LoVo (cell line): ENCODE measurements at regions not wholly inside any gene's neighbourhood (a gene's known extent, or its start where the extent isn't known, plus 50 kb on each side); places are given as distances from the start of the nearest gene placed in this dataset.
A peak's percentile ranks its signal among the peaks of the same experiment; 100 is the strongest.
"Not testable (repeated sequence)": the region's sequence is repeated elsewhere in the genome, so short reads cannot be mapped to it uniquely, and the experiment has no call there.

ENCODE experiments used
- DNase-seq: peaks from one replicate; pipeline ENCODE4 v3.0.0-alpha.2; 2016; ENCODE audit warnings: low spot score

GRCh38 chr21:15477773-15478172 is 252.0 kb upstream of the USP25 start:
- DNase-seq, result not testable (repeated sequence)

GRCh38 chr21:15480160-15480559 is 249.6 kb upstream of the USP25 start:
- DNase-seq, result no peak

GRCh38 chr21:15483138-15483780 is 246.5 kb upstream of the USP25 start:
- peak; percentile 85 for DNase-seq

GRCh38 chr21:15486460-15487195 is 243.2 kb upstream of the USP25 start:
- no peak for DNase-seq

GRCh38 chr21:15487196-15487550 is 242.6 kb upstream of the USP25 start:
- no peak for DNase-seq

GRCh38 chr21:15491100-15491499 is 238.7 kb upstream of the USP25 start:
- no peak for DNase-seq

GRCh38 chr21:15493646-15494045 is 236.1 kb upstream of the USP25 start:
- DNase-seq, result no peak

GRCh38 chr21:15494481-15494880 is 235.3 kb upstream of the USP25 start:
- no peak for DNase-seq

GRCh38 chr21:15495965-15496364 is 233.8 kb upstream of the USP25 start:
- DNase-seq, result peak; percentile 5

GRCh38 chr21:15496911-15497310 is 232.9 kb upstream of the USP25 start:
- no peak for DNase-seq

GRCh38 chr21:15498455-15498854 is 231.3 kb upstream of the USP25 start:
- no peak for DNase-seq

- DNase-seq, result no peak
Observed at GRCh38 chr21:15506086-15506485, 223.7 kb upstream of the USP25 start.

- no peak for DNase-seq
Observed at GRCh38 chr21:15508554-15508953, 221.2 kb upstream of the USP25 start.

GRCh38 chr21:15514073-15514946 is 215.5 kb upstream of the USP25 start:
- DNase-seq, result no peak

GRCh38 chr21:15515908-15516307 is 213.9 kb upstream of the USP25 start:
- no peak for DNase-seq

GRCh38 chr21:15517394-15517793 is 212.4 kb upstream of the USP25 start:
- DNase-seq, result no peak

GRCh38 chr21:15520811-15521643 is 208.8 kb upstream of the USP25 start:
- DNase-seq, result no peak

- DNase-seq, result no peak
Observed at GRCh38 chr21:15521644-15522001, 208.2 kb upstream of the USP25 start.

GRCh38 chr21:15522148-15522547 is 207.6 kb upstream of the USP25 start:
- DNase-seq, result no peak

- DNase-seq, result no peak
Observed at GRCh38 chr21:15524855-15525254, 204.9 kb upstream of the USP25 start.

- no peak for DNase-seq
Observed at GRCh38 chr21:15526798-15527197, 203.0 kb upstream of the USP25 start.

GRCh38 chr21:15528346-15528745 is 201.4 kb upstream of the USP25 start:
- no peak for DNase-seq
